ENCODE measurements at regions not wholly inside any gene's neighbourhood (a gene's known extent, or its start where the extent isn't known, plus 50 kb on each side); places are given as distances from the start of the nearest gene placed in this dataset.

GRCh38 chr5:120396186-120396585 lies 67.9 kb upstream of the PRR16 start:
- Histone ChIP-seq H2BK15ac (ENCODE audit: low read depth, low read length) (no peak overlapping the region), H3K4me2 (ENCODE audit: low read depth, low read length) (no peak overlapping the region), H3K56ac (ENCODE audit: extremely low read depth, insufficient read depth, low read length) (no peak overlapping the region), H3K4me3 (ENCODE audit: insufficient read depth, low read depth, low read length) (no peak overlapping the region), H3K27ac (ENCODE audit: insufficient read depth, low read length) (no peak overlapping the region), H3K18ac (ENCODE audit: low read depth, low read length) (no peak overlapping the region), H4K20me1 (ENCODE audit: insufficient read depth, low read length) (no peaks in the 10 kb centered on the region), H3K27me3 (ENCODE audit: control insufficient read depth, insufficient read depth, low read length) (no peaks in the 10 kb centered on the region), H2BK5ac (ENCODE audit: low read depth, low read length, poor library complexity, severe bottlenecking) (peak overlapping the region; percentile 2), H3K9ac (ENCODE audit: low read depth, low read length) (no peak overlapping the region), H2AFZ (replicated peaks; ENCODE audit: low read length, poor library complexity) (no peak overlapping the region), H3K36me3 (ENCODE audit: control insufficient read depth, insufficient read depth, low read length) (no peaks in the 10 kb centered on the region), H4K91ac (ENCODE audit: insufficient read depth, low read depth, low read length) (no peak overlapping the region), H3K79me1 (ENCODE audit: low read depth in 1 of 2, low read length in 2 of 2) (no peaks in the 10 kb centered on the region), H2AK5ac (ENCODE audit: low read depth, low read length) (no peak overlapping the region), H4K8ac (ENCODE audit: low read depth in 2 of 2, low read length in 2 of 2) (peak overlapping the region in 1 of 2 experiments; percentile 37; a peak in 1 of 4 replicates), H2BK20ac (ENCODE audit: low read depth, low read length) (no peak overlapping the region), H3K9me3 (ENCODE audit: control insufficient read depth, insufficient read depth, low read length) (peaks cover 6% of the 10 kb centered on the region; the same call in 1 of the 2 replicates), H2BK120ac (ENCODE audit: low read depth, low read length) (no peak overlapping the region), H3K9me1 (ENCODE audit: insufficient read depth, low read length) (no peaks in the 10 kb centered on the region), H3K23ac (ENCODE audit: low read depth, low read length) (no peak overlapping the region), H2AK9ac (replicated peaks; ENCODE audit: low read depth, low read length, poor library complexity) (no peak overlapping the region), H3K4ac (ENCODE audit: low read depth, low read length) (no peak overlapping the region), H4K5ac (ENCODE audit: low read depth, low read length) (no peak overlapping the region), H3K14ac (replicated peaks; ENCODE audit: low read depth, low read length) (no peak overlapping the region), H3K4me1 (ENCODE audit: control insufficient read depth, insufficient read depth, low read length) (no peaks in the 10 kb centered on the region)
- in situ Hi-C loops (cut with MboI; ENCODE audit: low sequenced_read_pairs) (no loop called here), intact Hi-C loops (cut with micrococcal nuclease) (no loop called here), dilution Hi-C loops (cut with HindIII; ENCODE audit: low sequenced_read_pairs, unreplicated experiment) (no loop called here)
- ATAC-seq (ENCODE audit: low read depth) (peak; percentile 96), DNase-seq (peak; percentile 74)
- TF ChIP-seq POLR2A (IDR thresholded peaks at IDR 0.05; ENCODE audit: low read depth, low read length), result no peak
- no peak for TF ChIP-seq CHD1 (IDR thresholded peaks at IDR 0.05; ENCODE audit: low read depth, low read length)
- TF ChIP-seq USF2 (IDR thresholded peaks at IDR 0.05; ENCODE audit: low read depth, low read length), result no peak
- TF ChIP-seq ELK1 (IDR thresholded peaks at IDR 0.05; ENCODE audit: borderline replicate concordance, low read depth, low read length), result no peak
- no peak for TF ChIP-seq SMC3 (IDR thresholded peaks at IDR 0.05; ENCODE audit: low read depth, low read length)
- TF ChIP-seq RAD21 (IDR thresholded peaks at IDR 0.05; ENCODE audit: low read length), result no peak
- TF ChIP-seq CTCF (conservative IDR thresholded peaks at IDR 0.05; ENCODE audit: low read depth, low read length), result no peak
- TF ChIP-seq RCOR1 (IDR thresholded peaks at IDR 0.05; ENCODE audit: insufficient replicate concordance, low read length), result no peak
- no peak for TF ChIP-seq MXI1 (IDR thresholded peaks at IDR 0.05; ENCODE audit: borderline replicate concordance, low read depth, low read length)
- TF ChIP-seq RFX5 (IDR thresholded peaks at IDR 0.05; ENCODE audit: low read depth, low read length), result no peak
- no peak for TF ChIP-seq FOS (IDR thresholded peaks at IDR 0.05; ENCODE audit: low read depth, low read length)
- TF ChIP-seq BHLHE40 (IDR thresholded peaks at IDR 0.05; ENCODE audit: low read depth, low read length), result no peak
- TF ChIP-seq NFE2L2 (IDR thresholded peaks at IDR 0.05; ENCODE audit: low read depth, low read length), result no peak
- TF ChIP-seq MAFK (IDR thresholded peaks at IDR 0.05; ENCODE audit: low read depth, low read length), result no peak
- TF ChIP-seq CEBPB (IDR thresholded peaks at IDR 0.05; ENCODE audit: low read depth, low read length), result no peak
- TF ChIP-seq MAZ (IDR thresholded peaks at IDR 0.05; ENCODE audit: borderline replicate concordance, low read depth, low read length), result no peak
- POLR2A ChIA-PET (ENCODE audit: unreplicated experiment), result no interaction called here
- CTCF ChIA-PET, result no interaction called here
- no TSS peak for BruUV-seq (replicated peaks)
